NCI-H2196 treated with DMSO at 0.1 percent for 48 hours (cell line): ENCODE measurements at regions not wholly inside any gene's neighbourhood (a gene's known extent, or its start where the extent isn't known, plus 50 kb on each side); places are given as distances from the start of the nearest gene placed in this dataset.
"Not testable (repeated sequence)": the region's sequence is repeated elsewhere in the genome, so short reads cannot be mapped to it uniquely, and the experiment has no call there.

Source experiments
- DNase-seq: peaks from one replicate; lab custom pipeline; 2025; ENCODE audit not compliant: unreplicated experiment; lab: John Stamatoyannopoulos, UW

GRCh38 chr4:32876546-32876945 is 2156.4 kb downstream of the PCDH7 start:
- DNase-seq: no peak

GRCh38 chr4:32879913-32880312 is 2159.7 kb downstream of the PCDH7 start:
- DNase-seq: no peak

- DNase-seq: no peak
These were observed 2164.0 kb downstream of the PCDH7 start for GRCh38 chr4:32884198-32884597.

- DNase-seq: no peak
These were observed 2170.2 kb downstream of the PCDH7 start for GRCh38 chr4:32890398-32890797.

GRCh38 chr4:32909053-32909452 is 2188.9 kb downstream of the PCDH7 start:
- no peak for DNase-seq

- DNase-seq: no peak
These were observed 2189.6 kb downstream of the PCDH7 start for GRCh38 chr4:32909736-32910135.

GRCh38 chr4:32917586-32917985 is 2197.4 kb downstream of the PCDH7 start:
- no peak for DNase-seq

GRCh38 chr4:32929796-32930699 is 2209.9 kb downstream of the PCDH7 start:
- DNase-seq: no peak

GRCh38 chr4:32930700-32931099 is 2210.5 kb downstream of the PCDH7 start:
- no peak for DNase-seq

- no peak for DNase-seq
These were observed 2211.3 kb downstream of the PCDH7 start for GRCh38 chr4:32931475-32931874.

- DNase-seq: no peak
These were observed 2212.0 kb downstream of the PCDH7 start for GRCh38 chr4:32932156-32932555.

GRCh38 chr4:32939222-32939621 is 2219.1 kb downstream of the PCDH7 start:
- DNase-seq: not testable (repeated sequence)

- no peak for DNase-seq
These were observed 2230.7 kb downstream of the PCDH7 start for GRCh38 chr4:32950866-32951265.

- DNase-seq: no peak
These were observed 2238.4 kb downstream of the PCDH7 start for GRCh38 chr4:32958586-32958985.

GRCh38 chr4:32962100-32962499 is 2241.9 kb downstream of the PCDH7 start:
- no peak for DNase-seq

- no peak for DNase-seq
These were observed 2265.1 kb downstream of the PCDH7 start for GRCh38 chr4:32985256-32985655.

GRCh38 chr4:32986236-32986635 is 2266.1 kb downstream of the PCDH7 start:
- DNase-seq: no peak

GRCh38 chr4:32987111-32987510 is 2266.9 kb downstream of the PCDH7 start:
- DNase-seq: no peak

GRCh38 chr4:32988165-32988811 is 2268.1 kb downstream of the PCDH7 start:
- no peak for DNase-seq

GRCh38 chr4:32991663-32992062 is 2271.5 kb downstream of the PCDH7 start:
- no peak for DNase-seq

GRCh38 chr4:32994981-32995881 is 2275.1 kb downstream of the PCDH7 start:
- DNase-seq: no peak
